ENCODE measurements at regions not wholly inside any gene's neighbourhood (a gene's known extent, or its start where the extent isn't known, plus 50 kb on each side); places are given as distances from the start of the nearest gene placed in this dataset.

- no peaks in the 10 kb centered on the region for H3K9me3 ChIP-seq
- H3K4me3 ChIP-seq, result no peak overlapping the region
- WGBS, 4 donors, result 62 to 73% (median 65%) methylated on average over 3 of the region's 3 CpGs
- no peaks in the 10 kb centered on the region for H3K27me3 ChIP-seq
- ATAC-seq (no peak), DNase-seq (no peak)
- H3K36me3 ChIP-seq, result no peaks in the 10 kb centered on the region
- H3K27ac ChIP-seq, result no peak overlapping the region
- TF ChIP-seq CTCF (IDR thresholded peaks at IDR 0.05) (no peak), POLR2A (IDR thresholded peaks at IDR 0.05) (no peak)
- peaks cover 0 to 34% (median 4%) of the 10 kb centered on the region in 12 donors for H3K4me1 ChIP-seq
- intact Hi-C loops (cut with DNase I), result loop anchor here in 1 of 10 donors (5.0 kb wide), 1 partner anchor 42 kb away; no protein-coding TSS in a partner anchor
Observed at GRCh38 chr2:133945089-133945488, 308.8 kb upstream of the MGAT5 start.

GRCh38 chr2:133947057-133947456 is 306.8 kb upstream of the MGAT5 start:
- H3K27me3 ChIP-seq, result no peaks in the 10 kb centered on the region
- H3K36me3 ChIP-seq, result no peaks in the 10 kb centered on the region
- no peak for ATAC-seq
- DNase-seq, result no peak
- H3K4me1 ChIP-seq, result peaks cover 0 to 41% (median 5%) of the 10 kb centered on the region in 12 donors
- no peak overlapping the region for H3K27ac ChIP-seq
- H3K9me3 ChIP-seq, result no peaks in the 10 kb centered on the region
- TF ChIP-seq POLR2A (IDR thresholded peaks at IDR 0.05) (no peak), CTCF (IDR thresholded peaks at IDR 0.05) (no peak)
- no peak overlapping the region for H3K4me3 ChIP-seq
- intact Hi-C loops (cut with DNase I), result loop anchor here in 1 of 10 donors (5.0 kb wide), 1 partner anchor 40 kb away; no protein-coding TSS in a partner anchor
- WGBS, 4 donors, result 90 to 95% (median 91%) methylated on average over 1 of the region's 1 CpG

- H3K9me3 ChIP-seq, result no peaks in the 10 kb centered on the region
- H3K4me1 ChIP-seq, result peaks cover 0 to 42% (median 5%) of the 10 kb centered on the region in 12 donors
- H3K27ac ChIP-seq, result peak overlapping the region in 9 of 12 donors; percentile 36 to 70 (median 46)
- H3K36me3 ChIP-seq, result no peaks in the 10 kb centered on the region
- H3K4me3 ChIP-seq, result no peak overlapping the region
- DNase-seq (peak in 4 of 5 donors; percentile 62 to 75 (median 68)), ATAC-seq (peak; percentile 97 to 98 (median 98))
- intact Hi-C loops (cut with DNase I), result loop anchor here in 1 of 10 donors (5.0 kb wide), 1 partner anchor 39 kb away; no protein-coding TSS in a partner anchor
- TF ChIP-seq CTCF (IDR thresholded peaks at IDR 0.05) (no peak), POLR2A (IDR thresholded peaks at IDR 0.05) (no peak)
- H3K27me3 ChIP-seq, result no peaks in the 10 kb centered on the region
- 15 to 55% (median 36%) methylated on average over 2 of the region's 2 CpGs for WGBS, 4 donors
Observed at GRCh38 chr2:133948610-133949290, 305.1 kb upstream of the MGAT5 start.

GRCh38 chr2:133949595-133949994 is 304.3 kb upstream of the MGAT5 start:
- no peaks in the 10 kb centered on the region for H3K27me3 ChIP-seq
- peaks cover 0 to 42% (median 5%) of the 10 kb centered on the region in 12 donors for H3K4me1 ChIP-seq
- DNase-seq (no peak), ATAC-seq (peak in 3 of 4 donors; percentile 27 to 52 (median 44))
- H3K9me3 ChIP-seq, result no peaks in the 10 kb centered on the region
- peak overlapping the region in 10 of 12 donors; percentile 1 to 70 (median 44) for H3K27ac ChIP-seq
- H3K36me3 ChIP-seq, result no peaks in the 10 kb centered on the region
- no peak overlapping the region for H3K4me3 ChIP-seq
- TF ChIP-seq POLR2A (IDR thresholded peaks at IDR 0.05) (no peak), CTCF (IDR thresholded peaks at IDR 0.05) (no peak)
- 52 to 61% (median 52%) methylated on average over 3 of the region's 3 CpGs for WGBS, 4 donors
- intact Hi-C loops (cut with DNase I), result loop anchor here in 1 of 10 donors (5.0 kb wide), 1 partner anchor 38 kb away; no protein-coding TSS in a partner anchor
